ENCODE measurements at regions not wholly inside any gene's neighbourhood (a gene's known extent, or its start where the extent isn't known, plus 50 kb on each side); places are given as distances from the start of the nearest gene placed in this dataset.

DNA sequence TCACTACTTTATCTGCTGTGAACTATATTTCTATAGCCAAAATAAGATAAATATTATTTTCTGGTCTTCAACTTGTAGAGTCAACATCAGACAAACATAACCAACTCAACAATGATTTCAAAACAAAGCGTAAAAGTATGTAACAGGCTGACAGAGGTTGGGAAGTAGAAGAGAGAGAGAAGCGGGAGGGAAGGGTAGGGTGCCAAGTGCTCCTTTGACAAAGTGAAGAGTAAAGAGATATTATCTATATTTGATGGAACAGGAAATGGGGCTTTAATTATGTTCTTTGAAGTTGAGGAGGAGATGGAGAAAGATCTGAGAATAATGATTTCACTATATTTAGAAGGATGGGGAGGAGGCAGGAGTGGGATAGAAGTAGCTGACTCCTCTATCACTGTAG, 70.1 kb downstream of the DNTTIP2 start:
- TF ChIP-seq, protein P1, sequence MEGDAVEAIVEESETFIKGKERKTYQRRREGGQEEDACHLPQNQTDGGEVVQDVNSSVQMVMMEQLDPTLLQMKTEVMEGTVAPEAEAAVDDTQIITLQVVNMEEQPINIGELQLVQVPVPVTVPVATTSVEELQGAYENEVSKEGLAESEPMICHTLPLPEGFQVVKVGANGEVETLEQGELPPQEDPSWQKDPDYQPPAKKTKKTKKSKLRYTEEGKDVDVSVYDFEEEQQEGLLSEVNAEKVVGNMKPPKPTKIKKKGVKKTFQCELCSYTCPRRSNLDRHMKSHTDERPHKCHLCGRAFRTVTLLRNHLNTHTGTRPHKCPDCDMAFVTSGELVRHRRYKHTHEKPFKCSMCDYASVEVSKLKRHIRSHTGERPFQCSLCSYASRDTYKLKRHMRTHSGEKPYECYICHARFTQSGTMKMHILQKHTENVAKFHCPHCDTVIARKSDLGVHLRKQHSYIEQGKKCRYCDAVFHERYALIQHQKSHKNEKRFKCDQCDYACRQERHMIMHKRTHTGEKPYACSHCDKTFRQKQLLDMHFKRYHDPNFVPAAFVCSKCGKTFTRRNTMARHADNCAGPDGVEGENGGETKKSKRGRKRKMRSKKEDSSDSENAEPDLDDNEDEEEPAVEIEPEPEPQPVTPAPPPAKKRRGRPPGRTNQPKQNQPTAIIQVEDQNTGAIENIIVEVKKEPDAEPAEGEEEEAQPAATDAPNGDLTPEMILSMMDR (IDR thresholded peaks at IDR 0.05; ENCODE audit: insufficient read depth, low read length), result no peak
- TF ChIP-seq, protein P2, sequence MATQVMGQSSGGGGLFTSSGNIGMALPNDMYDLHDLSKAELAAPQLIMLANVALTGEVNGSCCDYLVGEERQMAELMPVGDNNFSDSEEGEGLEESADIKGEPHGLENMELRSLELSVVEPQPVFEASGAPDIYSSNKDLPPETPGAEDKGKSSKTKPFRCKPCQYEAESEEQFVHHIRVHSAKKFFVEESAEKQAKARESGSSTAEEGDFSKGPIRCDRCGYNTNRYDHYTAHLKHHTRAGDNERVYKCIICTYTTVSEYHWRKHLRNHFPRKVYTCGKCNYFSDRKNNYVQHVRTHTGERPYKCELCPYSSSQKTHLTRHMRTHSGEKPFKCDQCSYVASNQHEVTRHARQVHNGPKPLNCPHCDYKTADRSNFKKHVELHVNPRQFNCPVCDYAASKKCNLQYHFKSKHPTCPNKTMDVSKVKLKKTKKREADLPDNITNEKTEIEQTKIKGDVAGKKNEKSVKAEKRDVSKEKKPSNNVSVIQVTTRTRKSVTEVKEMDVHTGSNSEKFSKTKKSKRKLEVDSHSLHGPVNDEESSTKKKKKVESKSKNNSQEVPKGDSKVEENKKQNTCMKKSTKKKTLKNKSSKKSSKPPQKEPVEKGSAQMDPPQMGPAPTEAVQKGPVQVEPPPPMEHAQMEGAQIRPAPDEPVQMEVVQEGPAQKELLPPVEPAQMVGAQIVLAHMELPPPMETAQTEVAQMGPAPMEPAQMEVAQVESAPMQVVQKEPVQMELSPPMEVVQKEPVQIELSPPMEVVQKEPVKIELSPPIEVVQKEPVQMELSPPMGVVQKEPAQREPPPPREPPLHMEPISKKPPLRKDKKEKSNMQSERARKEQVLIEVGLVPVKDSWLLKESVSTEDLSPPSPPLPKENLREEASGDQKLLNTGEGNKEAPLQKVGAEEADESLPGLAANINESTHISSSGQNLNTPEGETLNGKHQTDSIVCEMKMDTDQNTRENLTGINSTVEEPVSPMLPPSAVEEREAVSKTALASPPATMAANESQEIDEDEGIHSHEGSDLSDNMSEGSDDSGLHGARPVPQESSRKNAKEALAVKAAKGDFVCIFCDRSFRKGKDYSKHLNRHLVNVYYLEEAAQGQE (IDR thresholded peaks at IDR 0.05; ENCODE audit: insufficient replicate concordance, low read depth), result no peak
